ENCODE measurements at regions not wholly inside any gene's neighbourhood (a gene's known extent, or its start where the extent isn't known, plus 50 kb on each side); places are given as distances from the start of the nearest gene placed in this dataset.
"Not testable (repeated sequence)": the region's sequence is repeated elsewhere in the genome, so short reads cannot be mapped to it uniquely, and the experiment has no call there.

GRCh38 chr5:118590806-118591205, 397.5 kb downstream of the DTWD2 start:
- no peaks in the 10 kb centered on the region for H3K27me3 Mint-ChIP-seq (ENCODE audit: unreplicated experiment)
- H3K36me3 Mint-ChIP-seq (ENCODE audit: insufficient read depth, unreplicated experiment), result no peaks in the 10 kb centered on the region
- no peak for DNase-seq
- no TSS peak for BruUV-seq (replicated peaks)
- intact Hi-C loops (cut with micrococcal nuclease; ENCODE audit: unreplicated experiment), result no loop called here
- H3K4me1 Mint-ChIP-seq (ENCODE audit: low read depth, unreplicated experiment), result no peaks in the 10 kb centered on the region
- no peak for TF ChIP-seq CTCF (IDR thresholded peaks at IDR 0.05; ENCODE audit: unreplicated experiment)
- no peak overlapping the region for H3K27ac Mint-ChIP-seq (ENCODE audit: unreplicated experiment)
- peaks cover 8% of the 10 kb centered on the region for H3K9me3 Mint-ChIP-seq (ENCODE audit: low read depth, unreplicated experiment)
- H3K4me3 Mint-ChIP-seq (ENCODE audit: low read depth, unreplicated experiment), result no peak overlapping the region
- CTCF ChIA-PET, result no interaction called here

GRCh38 chr5:118580949-118581348, 407.4 kb downstream of the DTWD2 start:
- H3K27me3 Mint-ChIP-seq (ENCODE audit: unreplicated experiment), result no peaks in the 10 kb centered on the region
- no peaks in the 10 kb centered on the region for H3K36me3 Mint-ChIP-seq (ENCODE audit: insufficient read depth, unreplicated experiment)
- no peak overlapping the region for H3K27ac Mint-ChIP-seq (ENCODE audit: unreplicated experiment)
- H3K9me3 Mint-ChIP-seq (ENCODE audit: low read depth, unreplicated experiment), result peaks cover 8% of the 10 kb centered on the region
- CTCF ChIA-PET, result no interaction called here
- no TSS peak for BruUV-seq (replicated peaks)
- no peak overlapping the region for H3K4me3 Mint-ChIP-seq (ENCODE audit: low read depth, unreplicated experiment)
- TF ChIP-seq CTCF (IDR thresholded peaks at IDR 0.05; ENCODE audit: unreplicated experiment), result no peak
- intact Hi-C loops (cut with micrococcal nuclease; ENCODE audit: unreplicated experiment), result no loop called here
- DNase-seq, result no peak
- no peaks in the 10 kb centered on the region for H3K4me1 Mint-ChIP-seq (ENCODE audit: low read depth, unreplicated experiment)

GRCh38 chr5:118578093-118578492, 410.3 kb downstream of the DTWD2 start:
- Mint-ChIP-seq H3K4me3 (ENCODE audit: low read depth, unreplicated experiment) (no peak overlapping the region), H3K27me3 (ENCODE audit: unreplicated experiment) (no peaks in the 10 kb centered on the region), H3K4me1 (ENCODE audit: low read depth, unreplicated experiment) (no peaks in the 10 kb centered on the region), H3K9me3 (ENCODE audit: low read depth, unreplicated experiment) (peaks cover 10% of the 10 kb centered on the region), H3K36me3 (ENCODE audit: insufficient read depth, unreplicated experiment) (no peaks in the 10 kb centered on the region), H3K27ac (ENCODE audit: unreplicated experiment) (no peak overlapping the region)
- TF ChIP-seq CTCF (IDR thresholded peaks at IDR 0.05; ENCODE audit: unreplicated experiment), result no peak
- intact Hi-C loops (cut with micrococcal nuclease; ENCODE audit: unreplicated experiment), result no loop called here
- CTCF ChIA-PET, result no interaction called here
- no peak for DNase-seq
- no TSS peak for BruUV-seq (replicated peaks)

- intact Hi-C loops (cut with micrococcal nuclease; ENCODE audit: unreplicated experiment), result no loop called here
- H3K9me3 Mint-ChIP-seq (ENCODE audit: low read depth, unreplicated experiment), result peaks cover 10% of the 10 kb centered on the region
- CTCF ChIA-PET, result no interaction called here
- H3K4me1 Mint-ChIP-seq (ENCODE audit: low read depth, unreplicated experiment), result no peaks in the 10 kb centered on the region
- BruUV-seq (replicated peaks), result no TSS peak
- H3K27me3 Mint-ChIP-seq (ENCODE audit: unreplicated experiment), result no peaks in the 10 kb centered on the region
- H3K27ac Mint-ChIP-seq (ENCODE audit: unreplicated experiment), result no peak overlapping the region
- no peak for DNase-seq
- H3K4me3 Mint-ChIP-seq (ENCODE audit: low read depth, unreplicated experiment), result no peak overlapping the region
- no peaks in the 10 kb centered on the region for H3K36me3 Mint-ChIP-seq (ENCODE audit: insufficient read depth, unreplicated experiment)
- no peak for TF ChIP-seq CTCF (IDR thresholded peaks at IDR 0.05; ENCODE audit: unreplicated experiment)
Observed at GRCh38 chr5:118577621-118578020, 410.7 kb downstream of the DTWD2 start.

- peaks cover 19% of the 10 kb centered on the region for H3K9me3 Mint-ChIP-seq (ENCODE audit: low read depth, unreplicated experiment)
- not testable (repeated sequence) for BruUV-seq (replicated peaks)
Observed at GRCh38 chr5:118570276-118570675, 418.1 kb downstream of the DTWD2 start.

GRCh38 chr5:118569596-118569995, 418.8 kb downstream of the DTWD2 start:
- intact Hi-C loops (cut with micrococcal nuclease; ENCODE audit: unreplicated experiment); H3K27ac Mint-ChIP-seq (ENCODE audit: unreplicated experiment); H3K27me3 Mint-ChIP-seq (ENCODE audit: unreplicated experiment); DNase-seq; H3K4me1 Mint-ChIP-seq (ENCODE audit: low read depth, unreplicated experiment); BruUV-seq (replicated peaks); CTCF ChIA-PET; H3K4me3 Mint-ChIP-seq (ENCODE audit: low read depth, unreplicated experiment); H3K36me3 Mint-ChIP-seq (ENCODE audit: insufficient read depth, unreplicated experiment): not testable (repeated sequence)
- peaks cover 19% of the 10 kb centered on the region for H3K9me3 Mint-ChIP-seq (ENCODE audit: low read depth, unreplicated experiment)

More at GRCh38 chr5:118570276-118570675, 418.1 kb downstream of the DTWD2 start:
- DNase-seq; intact Hi-C loops (cut with micrococcal nuclease; ENCODE audit: unreplicated experiment); H3K27me3 Mint-ChIP-seq (ENCODE audit: unreplicated experiment); H3K4me1 Mint-ChIP-seq (ENCODE audit: low read depth, unreplicated experiment); H3K4me3 Mint-ChIP-seq (ENCODE audit: low read depth, unreplicated experiment); H3K36me3 Mint-ChIP-seq (ENCODE audit: insufficient read depth, unreplicated experiment); H3K27ac Mint-ChIP-seq (ENCODE audit: unreplicated experiment); CTCF ChIA-PET: not testable (repeated sequence)
